WTC11 (cell line): ENCODE measurements at regions not wholly inside any gene's neighbourhood (a gene's known extent, or its start where the extent isn't known, plus 50 kb on each side); places are given as distances from the start of the nearest gene placed in this dataset.

Source experiments
- ATAC-seq: fragments of 200-7000 bp; cut with Tn5 transposase; 2 replicates; pipeline ENCODE4 v1.10.0; 2021; ENCODE audit warnings: mild to moderate bottlenecking, moderate library complexity
- CTCF ChIA-PET: fragments of 300-600 bp; sonication (Branson Sonifier 250); formaldehyde crosslinking; loops from one replicate; lab custom pipeline; 2021; ENCODE audit warnings: antibody characterized with exemption; lab: Charles Lee
- POLR2A ChIA-PET: fragments of 350-600 bp; sonication (Branson Sonifier 250); formaldehyde crosslinking; loops from one replicate; lab custom pipeline; 2021; ENCODE audit warnings: antibody characterized with exemption; lab: Charles Lee
- DNase-seq: peaks from one replicate; pipeline ENCODE4 v3.0.0; 2021; ENCODE audit warnings: low spot score
- H3K27ac Mint-ChIP-seq: 2 replicates; pipeline ENCODE4 v1.8.0; 2021; ENCODE audit warnings: mixed read lengths
- H3K27me3 Mint-ChIP-seq: 2 replicates; pipeline ENCODE4 v1.8.0; 2021; ENCODE audit warnings: low read depth, mild to moderate bottlenecking, moderate library complexity, mixed read lengths
- H3K36me3 Mint-ChIP-seq: 2 replicates; pipeline ENCODE4 v1.8.0; 2021; ENCODE audit warnings: mixed read lengths
- H3K4me1 Mint-ChIP-seq: 2 replicates; pipeline ENCODE4 v1.8.0; 2022; ENCODE audit warnings: mixed read lengths
- H3K4me3 Mint-ChIP-seq: 2 replicates; pipeline ENCODE4 v1.8.0; 2021; ENCODE audit warnings: mild to moderate bottlenecking, moderate library complexity, mixed read lengths
- H3K9me3 Mint-ChIP-seq: 2 replicates; pipeline ENCODE4 v1.8.0; 2021; ENCODE audit warnings: mixed read lengths
- AFF4 ChIP-seq: sonication (generic); formaldehyde crosslinking; IDR thresholded peaks from 2 replicates; pipeline ENCODE4 v1.8.1; 2023; ENCODE audit warnings: mild to moderate bottlenecking, missing genetic modification reagents, borderline replicate concordance
- ATF1 ChIP-seq: sonication (generic); formaldehyde crosslinking; IDR thresholded peaks from 2 replicates; pipeline ENCODE4 v1.8.1; 2023; ENCODE audit warnings: mild to moderate bottlenecking, moderate library complexity, missing genetic modification reagents
- CREB1 ChIP-seq: sonication (generic); formaldehyde crosslinking; IDR thresholded peaks from 2 replicates; pipeline ENCODE4 v1.8.0; 2023; ENCODE audit warnings: mild to moderate bottlenecking, missing genetic modification reagents
- HMGA2 ChIP-seq: fragments of 250-450 bp; sonication (Bioruptor Pico); IDR thresholded peaks from 2 replicates; pipeline ENCODE4 v1.4.0; 2021; ENCODE audit warnings: mild to moderate bottlenecking, moderate library complexity
- JUN ChIP-seq: sonication (generic); formaldehyde crosslinking; IDR thresholded peaks from 2 replicates; pipeline ENCODE4 v1.8.0; 2023; ENCODE audit warnings: mild to moderate bottlenecking, missing genetic modification reagents
- MXD4 ChIP-seq: fragments of 250-450 bp; sonication (Bioruptor Pico); IDR thresholded peaks from 2 replicates; pipeline ENCODE4 v1.8.0; 2021; ENCODE audit warnings: mild to moderate bottlenecking, moderate library complexity, borderline replicate concordance
- MYBL2 ChIP-seq: sonication (generic); formaldehyde crosslinking; IDR thresholded peaks from 2 replicates; pipeline ENCODE4 v1.8.1; 2023; ENCODE audit warnings: mild to moderate bottlenecking, moderate library complexity, missing genetic modification reagents
- NFYB ChIP-seq: sonication (generic); formaldehyde crosslinking; conservative IDR thresholded peaks from 2 replicates; pipeline ENCODE4 v1.8.0; 2022; ENCODE audit warnings: low read depth, missing genetic modification reagents
- OVOL2 ChIP-seq: fragments of 250-450 bp; sonication (Bioruptor Pico); IDR thresholded peaks from 2 replicates; pipeline ENCODE4 v1.9.0; 2021; ENCODE audit warnings: mild to moderate bottlenecking, borderline replicate concordance
- PREB ChIP-seq: sonication (generic); formaldehyde crosslinking; IDR thresholded peaks from 2 replicates; pipeline ENCODE4 v1.8.1; 2022; ENCODE audit warnings: mild to moderate bottlenecking, missing genetic modification reagents, moderate library complexity, borderline replicate concordance
- RORB ChIP-seq: fragments of 250-450 bp; sonication (Bioruptor Pico); IDR thresholded peaks from 2 replicates; pipeline ENCODE4 v1.9.0; 2021; ENCODE audit warnings: mild to moderate bottlenecking
- STAT6 ChIP-seq: sonication (generic); formaldehyde crosslinking; conservative IDR thresholded peaks from 2 replicates; pipeline ENCODE4 v1.8.1; 2023; ENCODE audit warnings: mild to moderate bottlenecking, low read depth, missing genetic modification reagents, moderate library complexity
- TEAD4 ChIP-seq: sonication (generic); formaldehyde crosslinking; IDR thresholded peaks from 2 replicates; pipeline ENCODE4 v1.8.0; 2022; ENCODE audit warnings: mild to moderate bottlenecking, missing genetic modification reagents
- ZNF317 ChIP-seq: sonication (generic); formaldehyde crosslinking; IDR thresholded peaks from 2 replicates; pipeline ENCODE4 v1.8.1; 2023; ENCODE audit warnings: low read depth, mild to moderate bottlenecking, moderate library complexity, missing genetic modification reagents, borderline replicate concordance
- TF ChIP-seq, protein P1 (sequence below): sonication (generic); formaldehyde crosslinking; IDR thresholded peaks from 2 replicates; pipeline ENCODE4 v1.8.0; 2023; ENCODE audit warnings: mild to moderate bottlenecking, missing genetic modification reagents
- TF ChIP-seq, protein P2 (sequence below): fragments of 250-450 bp; sonication (Bioruptor Pico); IDR thresholded peaks from 2 replicates; pipeline ENCODE4 v1.9.0; 2021; ENCODE audit warnings: moderate library complexity, mild to moderate bottlenecking, inconsistent platforms, borderline replicate concordance
- TF ChIP-seq, protein P3 (sequence below): sonication (generic); formaldehyde crosslinking; IDR thresholded peaks from 2 replicates; pipeline ENCODE4 v1.8.0; 2022; ENCODE audit warnings: mild to moderate bottlenecking, missing genetic modification reagents
- TF ChIP-seq, protein P4 (sequence below): fragments of 250-450 bp; sonication (Bioruptor Pico); IDR thresholded peaks from 2 replicates; pipeline ENCODE4 v1.9.0; 2021; ENCODE audit warnings: mild to moderate bottlenecking

DNA sequence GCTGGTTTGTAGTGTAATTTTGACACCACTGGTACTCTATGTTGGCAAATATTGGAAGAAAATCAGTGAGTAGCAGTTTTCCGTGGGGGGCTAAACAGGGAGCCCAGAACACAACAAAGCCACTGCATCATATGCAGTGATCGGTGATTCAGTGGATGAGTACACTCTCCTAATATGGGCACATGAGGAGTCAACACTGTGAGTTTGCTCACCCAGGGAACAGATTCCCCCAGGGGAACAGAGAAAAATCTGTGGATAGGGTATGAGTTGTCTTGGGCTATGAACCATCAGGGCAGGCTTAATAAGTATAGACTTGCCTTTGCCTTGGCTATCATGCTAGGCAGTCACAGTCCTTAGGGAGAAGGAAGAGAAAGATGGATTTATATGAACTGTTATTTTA, 227.7 kb upstream of the SEMA3E start (continued):
- no peak for TF ChIP-seq ZNF317
- no peak for TF ChIP-seq PREB (CRISPR knock-in tag)
- TF ChIP-seq OVOL2 (CRISPR knock-in tag): no peak
- TF ChIP-seq, protein P1, sequence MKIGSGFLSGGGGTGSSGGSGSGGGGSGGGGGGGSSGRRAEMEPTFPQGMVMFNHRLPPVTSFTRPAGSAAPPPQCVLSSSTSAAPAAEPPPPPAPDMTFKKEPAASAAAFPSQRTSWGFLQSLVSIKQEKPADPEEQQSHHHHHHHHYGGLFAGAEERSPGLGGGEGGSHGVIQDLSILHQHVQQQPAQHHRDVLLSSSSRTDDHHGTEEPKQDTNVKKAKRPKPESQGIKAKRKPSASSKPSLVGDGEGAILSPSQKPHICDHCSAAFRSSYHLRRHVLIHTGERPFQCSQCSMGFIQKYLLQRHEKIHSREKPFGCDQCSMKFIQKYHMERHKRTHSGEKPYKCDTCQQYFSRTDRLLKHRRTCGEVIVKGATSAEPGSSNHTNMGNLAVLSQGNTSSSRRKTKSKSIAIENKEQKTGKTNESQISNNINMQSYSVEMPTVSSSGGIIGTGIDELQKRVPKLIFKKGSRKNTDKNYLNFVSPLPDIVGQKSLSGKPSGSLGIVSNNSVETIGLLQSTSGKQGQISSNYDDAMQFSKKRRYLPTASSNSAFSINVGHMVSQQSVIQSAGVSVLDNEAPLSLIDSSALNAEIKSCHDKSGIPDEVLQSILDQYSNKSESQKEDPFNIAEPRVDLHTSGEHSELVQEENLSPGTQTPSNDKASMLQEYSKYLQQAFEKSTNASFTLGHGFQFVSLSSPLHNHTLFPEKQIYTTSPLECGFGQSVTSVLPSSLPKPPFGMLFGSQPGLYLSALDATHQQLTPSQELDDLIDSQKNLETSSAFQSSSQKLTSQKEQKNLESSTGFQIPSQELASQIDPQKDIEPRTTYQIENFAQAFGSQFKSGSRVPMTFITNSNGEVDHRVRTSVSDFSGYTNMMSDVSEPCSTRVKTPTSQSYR: no peak
- TF ChIP-seq, all 79 proteins: peak for 0

DNA sequence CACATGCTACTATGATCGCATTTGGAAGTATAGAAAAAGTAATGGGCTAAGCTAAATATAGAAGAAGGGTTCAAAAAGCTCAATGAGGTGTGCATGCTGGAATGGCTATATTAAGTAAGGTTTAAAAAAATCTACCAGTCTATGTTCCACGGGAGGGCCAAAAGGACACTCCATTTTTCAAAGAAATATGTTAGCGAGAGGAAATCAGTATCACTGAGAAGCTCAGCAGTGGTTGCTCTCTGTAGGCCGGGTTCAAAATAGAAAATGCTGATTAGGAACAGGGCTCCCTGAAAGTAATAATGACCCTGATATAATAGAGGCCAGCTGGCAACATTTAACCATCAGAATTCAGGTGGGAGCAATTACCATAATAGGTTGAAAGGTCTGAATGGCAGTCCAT, 224.5 kb upstream of the SEMA3E start:
- Mint-ChIP-seq H3K9me3 (no peaks in the 10 kb centered on the region), H3K4me1 (no peaks in the 10 kb centered on the region), H3K36me3 (no peaks in the 10 kb centered on the region), H3K4me3 (no peak overlapping the region)
- ATAC-seq: no peak
- CTCF ChIA-PET: no interaction called here
- TF ChIP-seq, protein P2, sequence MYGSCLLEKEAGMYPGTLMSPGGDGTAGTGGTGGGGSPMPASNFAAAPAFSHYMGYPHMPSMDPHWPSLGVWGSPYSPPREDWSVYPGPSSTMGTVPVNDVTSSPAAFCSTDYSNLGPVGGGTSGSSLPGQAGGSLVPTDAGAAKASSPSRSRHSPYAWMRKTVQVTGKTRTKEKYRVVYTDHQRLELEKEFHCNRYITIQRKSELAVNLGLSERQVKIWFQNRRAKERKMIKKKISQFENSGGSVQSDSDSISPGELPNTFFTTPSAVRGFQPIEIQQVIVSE: no peak
- TF ChIP-seq HMGA2: no peak
- TF ChIP-seq TEAD4: no peak
- no peak for TF ChIP-seq ZNF317
- no peak for TF ChIP-seq AFF4 (CRISPR knock-in tag)
- TF ChIP-seq, protein P3, sequence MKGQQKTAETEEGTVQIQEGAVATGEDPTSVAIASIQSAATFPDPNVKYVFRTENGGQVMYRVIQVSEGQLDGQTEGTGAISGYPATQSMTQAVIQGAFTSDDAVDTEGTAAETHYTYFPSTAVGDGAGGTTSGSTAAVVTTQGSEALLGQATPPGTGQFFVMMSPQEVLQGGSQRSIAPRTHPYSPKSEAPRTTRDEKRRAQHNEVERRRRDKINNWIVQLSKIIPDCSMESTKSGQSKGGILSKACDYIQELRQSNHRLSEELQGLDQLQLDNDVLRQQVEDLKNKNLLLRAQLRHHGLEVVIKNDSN (CRISPR knock-in tag): no peak
- no peak for TF ChIP-seq CREB1 (CRISPR knock-in tag)
- TF ChIP-seq JUN (CRISPR knock-in tag): no peak
- no peak for TF ChIP-seq MYBL2
- TF ChIP-seq MXD4: no peak
- no peak for TF ChIP-seq NFYB
- TF ChIP-seq ATF1: no peak
- TF ChIP-seq, all 79 proteins: peak for 0
- POLR2A ChIA-PET: no interaction called here
- DNase-seq: no peak
- H3K27ac Mint-ChIP-seq: no peak overlapping the region
- no peaks in the 10 kb centered on the region for H3K27me3 Mint-ChIP-seq

DNA sequence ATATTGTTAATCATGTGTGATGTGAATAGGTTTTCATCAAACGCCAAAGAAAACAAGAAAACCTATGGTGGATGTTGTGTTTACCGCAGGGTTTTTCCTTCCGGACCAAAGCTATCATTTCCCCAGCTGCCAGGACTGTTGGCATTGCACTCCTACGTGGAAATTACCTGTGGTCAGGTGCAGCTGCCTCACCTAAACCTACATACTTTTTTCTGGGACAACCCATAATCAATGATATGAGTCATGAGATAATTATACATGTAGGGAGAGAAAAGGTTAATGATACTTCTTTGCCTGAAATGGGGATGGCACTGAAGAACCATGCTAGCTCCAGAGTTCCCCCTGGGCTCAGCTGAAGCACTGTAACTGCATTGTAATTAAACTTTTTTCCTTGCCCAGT, 223.6 kb upstream of the SEMA3E start:
- no peaks in the 10 kb centered on the region for H3K27me3 Mint-ChIP-seq
- DNase-seq (no peak), ATAC-seq (no peak)
- no peaks in the 10 kb centered on the region for H3K9me3 Mint-ChIP-seq
- CTCF ChIA-PET: no interaction called here
- TF ChIP-seq RORB (no peak), STAT6 (CRISPR knock-in tag) (no peak), OVOL2 (CRISPR knock-in tag) (no peak)
- TF ChIP-seq, protein P4, sequence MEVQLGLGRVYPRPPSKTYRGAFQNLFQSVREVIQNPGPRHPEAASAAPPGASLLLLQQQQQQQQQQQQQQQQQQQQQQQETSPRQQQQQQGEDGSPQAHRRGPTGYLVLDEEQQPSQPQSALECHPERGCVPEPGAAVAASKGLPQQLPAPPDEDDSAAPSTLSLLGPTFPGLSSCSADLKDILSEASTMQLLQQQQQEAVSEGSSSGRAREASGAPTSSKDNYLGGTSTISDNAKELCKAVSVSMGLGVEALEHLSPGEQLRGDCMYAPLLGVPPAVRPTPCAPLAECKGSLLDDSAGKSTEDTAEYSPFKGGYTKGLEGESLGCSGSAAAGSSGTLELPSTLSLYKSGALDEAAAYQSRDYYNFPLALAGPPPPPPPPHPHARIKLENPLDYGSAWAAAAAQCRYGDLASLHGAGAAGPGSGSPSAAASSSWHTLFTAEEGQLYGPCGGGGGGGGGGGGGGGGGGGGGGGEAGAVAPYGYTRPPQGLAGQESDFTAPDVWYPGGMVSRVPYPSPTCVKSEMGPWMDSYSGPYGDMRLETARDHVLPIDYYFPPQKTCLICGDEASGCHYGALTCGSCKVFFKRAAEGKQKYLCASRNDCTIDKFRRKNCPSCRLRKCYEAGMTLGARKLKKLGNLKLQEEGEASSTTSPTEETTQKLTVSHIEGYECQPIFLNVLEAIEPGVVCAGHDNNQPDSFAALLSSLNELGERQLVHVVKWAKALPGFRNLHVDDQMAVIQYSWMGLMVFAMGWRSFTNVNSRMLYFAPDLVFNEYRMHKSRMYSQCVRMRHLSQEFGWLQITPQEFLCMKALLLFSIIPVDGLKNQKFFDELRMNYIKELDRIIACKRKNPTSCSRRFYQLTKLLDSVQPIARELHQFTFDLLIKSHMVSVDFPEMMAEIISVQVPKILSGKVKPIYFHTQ (CRISPR knock-in tag): no peak
- no peak overlapping the region for H3K4me3 Mint-ChIP-seq
- H3K4me1 Mint-ChIP-seq: no peaks in the 10 kb centered on the region
- POLR2A ChIA-PET: no interaction called here
- H3K36me3 Mint-ChIP-seq: no peaks in the 10 kb centered on the region
- no peak overlapping the region for H3K27ac Mint-ChIP-seq
